GM23338 (cell line): ENCODE measurements at regions not wholly inside any gene's neighbourhood (a gene's known extent, or its start where the extent isn't known, plus 50 kb on each side); places are given as distances from the start of the nearest gene placed in this dataset.

Source experiments
- ATAC-seq: fragments of 200-7000 bp; cut with Tn5 transposase; 3 replicates; pipeline ENCODE4 v1.9.1; 2020
- DNase-seq: peaks from one replicate; pipeline ENCODE4 v3.0.0-alpha.2; 2015; ENCODE audit warnings: low spot score
- H2AFZ ChIP-seq: fragments of 200-600 bp; sonication (generic); 2 replicates; pipeline ENCODE4 v1.8.0; 2016; ENCODE audit warnings: antibody characterized with exemption, mild to moderate bottlenecking, moderate library complexity
- H3F3A ChIP-seq: fragments of 200-600 bp; sonication (generic); replicated peaks from 2 replicates; pipeline ENCODE4 v1.8.0; 2017; ENCODE audit warnings: antibody characterized with exemption, mixed run types, low read depth
- H3K27ac ChIP-seq: fragments of 200-600 bp; sonication (generic); 2 replicates; pipeline ENCODE4 v1.6.1; 2016; ENCODE audit warnings: low read depth
- H3K27me3 ChIP-seq: fragments of 200-600 bp; sonication (generic); 2 replicates; pipeline ENCODE4 v1.8.0; 2016; ENCODE audit warnings: mild to moderate bottlenecking, mixed run types, moderate library complexity; ENCODE audit not compliant: insufficient read depth
- H3K36me3 ChIP-seq: fragments of 200-600 bp; sonication (generic); 2 replicates; pipeline ENCODE4 v1.8.0; 2016; ENCODE audit warnings: mild to moderate bottlenecking; ENCODE audit not compliant: insufficient read depth
- H3K4me1 ChIP-seq: fragments of 200-600 bp; sonication (generic); 2 replicates; pipeline ENCODE4 v1.8.0; 2016; ENCODE audit warnings: mild to moderate bottlenecking, moderate library complexity; ENCODE audit not compliant: insufficient read depth
- H3K4me2 ChIP-seq: fragments of 200-600 bp; sonication (generic); 2 replicates; pipeline ENCODE4 v1.7.1; 2017; ENCODE audit warnings: mixed run types
- H3K4me3 ChIP-seq: fragments of 200-600 bp; sonication (generic); 2 replicates; pipeline ENCODE4 v1.6.1; 2016; ENCODE audit warnings: mixed run types
- H3K79me2 ChIP-seq: fragments of 200-600 bp; sonication (generic); replicated peaks from 2 replicates; pipeline ENCODE4 v1.8.0; 2017; ENCODE audit warnings: mild to moderate bottlenecking; ENCODE audit not compliant: insufficient read depth
- H3K9me2 ChIP-seq: fragments of 200-600 bp; sonication (generic); 2 replicates; pipeline ENCODE4 v1.8.0; 2017; ENCODE audit not compliant: insufficient read depth
- H4K20me1 ChIP-seq: fragments of 200-600 bp; sonication (generic); replicated peaks from 2 replicates; pipeline ENCODE4 v1.8.0; 2017; ENCODE audit warnings: mild to moderate bottlenecking; ENCODE audit not compliant: insufficient read depth
- H3K27ac Mint-ChIP-seq: 2 replicates; pipeline ENCODE4 v1.8.0; 2020; ENCODE audit warnings: inconsistent platforms, mild to moderate bottlenecking, moderate library complexity, mixed read lengths
- H3K27me3 Mint-ChIP-seq: 3 replicates; pipeline ENCODE4 v1.8.0; 2022; ENCODE audit warnings: low read depth, mild to moderate bottlenecking, moderate library complexity, mixed read lengths, inconsistent platforms; ENCODE audit not compliant: insufficient read depth, poor library complexity
- H3K36me3 Mint-ChIP-seq: 3 replicates; pipeline ENCODE4 v1.8.0; 2021; ENCODE audit warnings: low read depth, mild to moderate bottlenecking, inconsistent platforms, moderate library complexity, mixed read lengths
- H3K4me1 Mint-ChIP-seq: 3 replicates; pipeline ENCODE4 v1.8.0; 2020; ENCODE audit warnings: mild to moderate bottlenecking, inconsistent platforms, mixed read lengths
- H3K4me3 Mint-ChIP-seq: 3 replicates; pipeline ENCODE4 v1.8.0; 2021; ENCODE audit warnings: moderate library complexity, mild to moderate bottlenecking, inconsistent platforms, mixed read lengths
- H3K9me3 Mint-ChIP-seq: 3 replicates; pipeline ENCODE4 v1.8.0; 2020; ENCODE audit warnings: moderate library complexity, mild to moderate bottlenecking, inconsistent platforms, mixed read lengths
- CREB1 ChIP-seq: fragments of 250-450 bp; sonication (Bioruptor Pico); IDR thresholded peaks from 2 replicates; pipeline ENCODE4 v1.5.0; 2020; ENCODE audit warnings: low read depth, mild to moderate bottlenecking, moderate library complexity
- ETS1 ChIP-seq: IDR thresholded peaks from 2 replicates; pipeline ENCODE4 v1.6.1; 2016; ENCODE audit warnings: antibody characterized with exemption
- EZH2 ChIP-seq: fragments of 200-600 bp; sonication (generic); IDR thresholded peaks from one replicate; pipeline ENCODE4 v1.8.0; 2017; ENCODE audit warnings: antibody characterized with exemption, mild to moderate bottlenecking, low read depth; ENCODE audit not compliant: unreplicated experiment
- JUNB ChIP-seq: IDR thresholded peaks from one replicate; pipeline ENCODE4 v1.6.1; 2016; ENCODE audit warnings: antibody characterized with exemption; ENCODE audit not compliant: unreplicated experiment
- NANOG ChIP-seq: IDR thresholded peaks from 2 replicates; pipeline ENCODE4 v1.6.1; 2016; ENCODE audit warnings: antibody characterized with exemption, borderline replicate concordance
- ZNF114 ChIP-seq: fragments of 250-450 bp; sonication (Bioruptor Pico); IDR thresholded peaks from 2 replicates; pipeline ENCODE4 v1.5.0; 2020; ENCODE audit warnings: mild to moderate bottlenecking, moderate library complexity
- TF ChIP-seq, protein P1 (sequence below): IDR thresholded peaks from one replicate; pipeline ENCODE4 v1.6.1; 2018; ENCODE audit warnings: antibody characterized with exemption; ENCODE audit not compliant: unreplicated experiment
- TF ChIP-seq, protein P2 (sequence below): fragments of 250-450 bp; sonication (Bioruptor Pico); IDR thresholded peaks from 2 replicates; pipeline ENCODE4 v1.5.0; 2020; ENCODE audit warnings: mild to moderate bottlenecking, moderate library complexity

DNA sequence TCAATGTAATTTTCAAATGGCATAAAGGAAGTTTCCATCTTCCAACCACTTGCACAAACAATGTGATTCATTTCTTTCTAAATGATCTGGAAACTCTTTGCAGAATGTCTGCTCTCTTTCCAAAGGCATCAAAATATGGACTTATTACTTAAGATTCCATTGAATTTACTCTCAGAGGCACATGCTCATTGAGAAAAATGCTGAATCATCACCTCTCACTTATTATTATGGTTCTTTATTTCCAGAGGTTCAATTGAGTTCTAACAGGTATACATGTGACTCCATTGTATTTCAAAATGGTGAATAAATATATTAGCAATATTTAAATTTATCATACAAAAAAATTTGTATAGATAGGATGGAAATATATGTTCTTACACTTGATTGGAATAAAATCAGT, 1140.6 kb downstream of the EFNA5 start:
- TF ChIP-seq, protein P1, sequence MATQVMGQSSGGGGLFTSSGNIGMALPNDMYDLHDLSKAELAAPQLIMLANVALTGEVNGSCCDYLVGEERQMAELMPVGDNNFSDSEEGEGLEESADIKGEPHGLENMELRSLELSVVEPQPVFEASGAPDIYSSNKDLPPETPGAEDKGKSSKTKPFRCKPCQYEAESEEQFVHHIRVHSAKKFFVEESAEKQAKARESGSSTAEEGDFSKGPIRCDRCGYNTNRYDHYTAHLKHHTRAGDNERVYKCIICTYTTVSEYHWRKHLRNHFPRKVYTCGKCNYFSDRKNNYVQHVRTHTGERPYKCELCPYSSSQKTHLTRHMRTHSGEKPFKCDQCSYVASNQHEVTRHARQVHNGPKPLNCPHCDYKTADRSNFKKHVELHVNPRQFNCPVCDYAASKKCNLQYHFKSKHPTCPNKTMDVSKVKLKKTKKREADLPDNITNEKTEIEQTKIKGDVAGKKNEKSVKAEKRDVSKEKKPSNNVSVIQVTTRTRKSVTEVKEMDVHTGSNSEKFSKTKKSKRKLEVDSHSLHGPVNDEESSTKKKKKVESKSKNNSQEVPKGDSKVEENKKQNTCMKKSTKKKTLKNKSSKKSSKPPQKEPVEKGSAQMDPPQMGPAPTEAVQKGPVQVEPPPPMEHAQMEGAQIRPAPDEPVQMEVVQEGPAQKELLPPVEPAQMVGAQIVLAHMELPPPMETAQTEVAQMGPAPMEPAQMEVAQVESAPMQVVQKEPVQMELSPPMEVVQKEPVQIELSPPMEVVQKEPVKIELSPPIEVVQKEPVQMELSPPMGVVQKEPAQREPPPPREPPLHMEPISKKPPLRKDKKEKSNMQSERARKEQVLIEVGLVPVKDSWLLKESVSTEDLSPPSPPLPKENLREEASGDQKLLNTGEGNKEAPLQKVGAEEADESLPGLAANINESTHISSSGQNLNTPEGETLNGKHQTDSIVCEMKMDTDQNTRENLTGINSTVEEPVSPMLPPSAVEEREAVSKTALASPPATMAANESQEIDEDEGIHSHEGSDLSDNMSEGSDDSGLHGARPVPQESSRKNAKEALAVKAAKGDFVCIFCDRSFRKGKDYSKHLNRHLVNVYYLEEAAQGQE, result no peak
- TF ChIP-seq JUNB (no peak), ZNF114 (CRISPR knock-in tag) (no peak), CREB1 (no peak), NANOG (no peak), ETS1 (no peak), EZH2 (no peak)
- TF ChIP-seq, protein P2, sequence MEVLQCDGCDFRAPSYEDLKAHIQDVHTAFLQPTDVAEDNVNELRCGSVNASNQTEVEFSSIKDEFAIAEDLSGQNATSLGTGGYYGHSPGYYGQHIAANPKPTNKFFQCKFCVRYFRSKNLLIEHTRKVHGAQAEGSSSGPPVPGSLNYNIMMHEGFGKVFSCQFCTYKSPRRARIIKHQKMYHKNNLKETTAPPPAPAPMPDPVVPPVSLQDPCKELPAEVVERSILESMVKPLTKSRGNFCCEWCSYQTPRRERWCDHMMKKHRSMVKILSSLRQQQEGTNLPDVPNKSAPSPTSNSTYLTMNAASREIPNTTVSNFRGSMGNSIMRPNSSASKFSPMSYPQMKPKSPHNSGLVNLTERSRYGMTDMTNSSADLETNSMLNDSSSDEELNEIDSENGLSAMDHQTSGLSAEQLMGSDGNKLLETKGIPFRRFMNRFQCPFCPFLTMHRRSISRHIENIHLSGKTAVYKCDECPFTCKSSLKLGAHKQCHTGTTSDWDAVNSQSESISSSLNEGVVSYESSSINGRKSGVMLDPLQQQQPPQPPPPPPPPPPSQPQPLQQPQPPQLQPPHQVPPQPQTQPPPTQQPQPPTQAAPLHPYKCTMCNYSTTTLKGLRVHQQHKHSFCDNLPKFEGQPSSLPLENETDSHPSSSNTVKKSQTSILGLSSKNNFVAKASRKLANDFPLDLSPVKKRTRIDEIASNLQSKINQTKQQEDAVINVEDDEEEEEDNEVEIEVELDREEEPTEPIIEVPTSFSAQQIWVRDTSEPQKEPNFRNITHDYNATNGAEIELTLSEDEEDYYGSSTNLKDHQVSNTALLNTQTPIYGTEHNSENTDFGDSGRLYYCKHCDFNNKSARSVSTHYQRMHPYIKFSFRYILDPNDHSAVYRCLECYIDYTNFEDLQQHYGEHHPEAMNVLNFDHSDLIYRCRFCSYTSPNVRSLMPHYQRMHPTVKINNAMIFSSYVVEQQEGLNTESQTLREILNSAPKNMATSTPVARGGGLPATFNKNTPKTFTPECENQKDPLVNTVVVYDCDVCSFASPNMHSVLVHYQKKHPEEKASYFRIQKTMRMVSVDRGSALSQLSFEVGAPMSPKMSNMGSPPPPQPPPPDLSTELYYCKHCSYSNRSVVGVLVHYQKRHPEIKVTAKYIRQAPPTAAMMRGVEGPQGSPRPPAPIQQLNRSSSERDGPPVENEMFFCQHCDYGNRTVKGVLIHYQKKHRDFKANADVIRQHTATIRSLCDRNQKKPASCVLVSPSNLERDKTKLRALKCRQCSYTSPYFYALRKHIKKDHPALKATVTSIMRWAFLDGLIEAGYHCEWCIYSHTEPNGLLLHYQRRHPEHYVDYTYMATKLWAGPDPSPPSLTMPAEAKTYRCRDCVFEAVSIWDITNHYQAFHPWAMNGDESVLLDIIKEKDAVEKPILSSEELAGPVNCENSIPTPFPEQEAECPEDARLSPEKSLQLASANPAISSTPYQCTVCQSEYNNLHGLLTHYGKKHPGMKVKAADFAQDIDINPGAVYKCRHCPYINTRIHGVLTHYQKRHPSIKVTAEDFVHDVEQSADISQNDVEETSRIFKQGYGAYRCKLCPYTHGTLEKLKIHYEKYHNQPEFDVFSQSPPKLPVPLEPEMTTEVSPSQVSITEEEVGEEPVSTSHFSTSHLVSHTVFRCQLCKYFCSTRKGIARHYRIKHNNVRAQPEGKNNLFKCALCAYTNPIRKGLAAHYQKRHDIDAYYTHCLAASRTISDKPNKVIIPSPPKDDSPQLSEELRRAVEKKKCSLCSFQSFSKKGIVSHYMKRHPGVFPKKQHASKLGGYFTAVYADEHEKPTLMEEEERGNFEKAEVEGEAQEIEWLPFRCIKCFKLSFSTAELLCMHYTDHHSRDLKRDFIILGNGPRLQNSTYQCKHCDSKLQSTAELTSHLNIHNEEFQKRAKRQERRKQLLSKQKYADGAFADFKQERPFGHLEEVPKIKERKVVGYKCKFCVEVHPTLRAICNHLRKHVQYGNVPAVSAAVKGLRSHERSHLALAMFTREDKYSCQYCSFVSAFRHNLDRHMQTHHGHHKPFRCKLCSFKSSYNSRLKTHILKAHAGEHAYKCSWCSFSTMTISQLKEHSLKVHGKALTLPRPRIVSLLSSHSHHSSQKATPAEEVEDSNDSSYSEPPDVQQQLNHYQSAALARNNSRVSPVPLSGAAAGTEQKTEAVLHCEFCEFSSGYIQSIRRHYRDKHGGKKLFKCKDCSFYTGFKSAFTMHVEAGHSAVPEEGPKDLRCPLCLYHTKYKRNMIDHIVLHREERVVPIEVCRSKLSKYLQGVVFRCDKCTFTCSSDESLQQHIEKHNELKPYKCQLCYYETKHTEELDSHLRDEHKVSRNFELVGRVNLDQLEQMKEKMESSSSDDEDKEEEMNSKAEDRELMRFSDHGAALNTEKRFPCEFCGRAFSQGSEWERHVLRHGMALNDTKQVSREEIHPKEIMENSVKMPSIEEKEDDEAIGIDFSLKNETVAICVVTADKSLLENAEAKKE (CRISPR knock-in tag), result no peak
- DNase-seq, result no peak
- Histone ChIP-seq H3K9me2 (no peaks in the 10 kb centered on the region), H3K4me2 (no peak overlapping the region), H3K27ac (no peak overlapping the region), H3F3A (no peaks in the 10 kb centered on the region), H2AFZ (no peak overlapping the region), H3K4me1 (peaks cover 6% of the 10 kb centered on the region; the same call in 1 of the 2 replicates), H3K27me3 (no peaks in the 10 kb centered on the region), H3K4me3 (no peak overlapping the region), H3K36me3 (no peaks in the 10 kb centered on the region), H4K20me1 (no peaks in the 10 kb centered on the region), H3K79me2 (no peaks in the 10 kb centered on the region)
- no peak overlapping the region for H3K4me3 Mint-ChIP-seq
- no peaks in the 10 kb centered on the region for H3K36me3 Mint-ChIP-seq
- H3K9me3 Mint-ChIP-seq, result no peaks in the 10 kb centered on the region
- H3K27me3 Mint-ChIP-seq, result peaks cover 4% of the 10 kb centered on the region
- no peak overlapping the region for H3K27ac Mint-ChIP-seq
- peaks cover 4% of the 10 kb centered on the region; the same call in 2 of the 3 replicates for H3K4me1 Mint-ChIP-seq
- ATAC-seq, result no peak
